Liver (tissue), 8 donors: ENCODE measurements at regions not wholly inside any gene's neighbourhood (a gene's known extent, or its start where the extent isn't known, plus 50 kb on each side); places are given as distances from the start of the nearest gene placed in this dataset.

ENCODE experiments used
- DNase-seq: peaks from one replicate; pipeline ENCODE4 v3.0.0-alpha.2; 2017; ENCODE audit warnings: low spot score
- H3K27ac ChIP-seq, 2 donors: one replicate each; pipeline ENCODE4 v1.7.0; 2013; ENCODE audit warnings: inconsistent platforms in 2 of 2, low read length in 2 of 2, control low read depth in 1 of 2, low read depth in 1 of 2, mild to moderate bottlenecking in 1 of 2
- H3K27me3 ChIP-seq, 4 donors: one replicate each; pipeline versions ENCODE4 v1.6.1 to v1.7.0; 2013; ENCODE audit warnings: low read length in 3 of 4, inconsistent platforms in 1 of 4, mild to moderate bottlenecking in 1 of 4, moderate library complexity in 1 of 4; ENCODE audit not compliant: control insufficient read depth in 4 of 4, insufficient read depth in 4 of 4
- H3K36me3 ChIP-seq, 4 donors: one replicate each; pipeline versions ENCODE4 v1.6.1 to v1.7.0; 2013; ENCODE audit warnings: low read length in 3 of 4, mild to moderate bottlenecking in 3 of 4, low read depth in 1 of 4, moderate library complexity in 1 of 4; ENCODE audit not compliant: control insufficient read depth in 4 of 4, insufficient read depth in 3 of 4
- H3K4me1 ChIP-seq, 4 donors: one replicate each; pipeline versions ENCODE4 v1.6.1 to v1.7.0; 2013; ENCODE audit warnings: low read length in 3 of 4, mild to moderate bottlenecking in 3 of 4, moderate library complexity in 1 of 4; ENCODE audit not compliant: control insufficient read depth in 4 of 4, insufficient read depth in 4 of 4
- H3K4me3 ChIP-seq, 3 donors: one replicate each; pipeline versions ENCODE4 v1.6.1 to v1.7.0; 2013; ENCODE audit warnings: low read length in 3 of 3, control low read depth in 1 of 3, low read depth in 1 of 3, mild to moderate bottlenecking in 1 of 3
- H3K9ac ChIP-seq, 2 donors: one replicate each; pipeline ENCODE4 v1.7.0; 2013; ENCODE audit warnings: low read length in 2 of 2, mild to moderate bottlenecking in 2 of 2, moderate library complexity in 2 of 2, control low read depth in 1 of 2, low read depth in 1 of 2
- H3K9me3 ChIP-seq, 4 donors: one replicate each; pipeline versions ENCODE4 v1.6.1 to v1.7.0; 2013; ENCODE audit warnings: low read length in 3 of 4; ENCODE audit not compliant: control insufficient read depth in 4 of 4
- EGR1 ChIP-seq, 2 donors: IDR thresholded peaks; 2 replicates each; pipeline ENCODE4 v1.6.1; 2016 to 2018; ENCODE audit warnings: antibody characterized with exemption in 2 of 2, low read depth in 2 of 2
- FOXA1 ChIP-seq: IDR thresholded peaks from 2 replicates; pipeline ENCODE4 v1.6.1; 2016; ENCODE audit warnings: antibody characterized with exemption
- HNF4A ChIP-seq, 2 donors: conservative IDR thresholded peaks; 2 replicates each; pipeline ENCODE4 v1.6.1; 2016; ENCODE audit warnings: antibody characterized with exemption in 2 of 2, mild to moderate bottlenecking in 2 of 2
- HNF4G ChIP-seq: IDR thresholded peaks from 2 replicates; pipeline ENCODE4 v1.6.1; 2016; ENCODE audit warnings: antibody characterized with exemption
- JUND ChIP-seq, 2 donors: IDR thresholded peaks; 2 replicates each; pipeline ENCODE4 v1.6.1; 2016; ENCODE audit warnings: antibody characterized with exemption in 2 of 2
- NR2F2 ChIP-seq: IDR thresholded peaks from 2 replicates; pipeline ENCODE4 v1.6.1; 2016; ENCODE audit warnings: antibody characterized with exemption
- RAD21 ChIP-seq, 2 donors: IDR thresholded peaks; 2 replicates each; pipeline ENCODE4 v1.6.1; 2016; ENCODE audit warnings: antibody characterized with exemption in 2 of 2, mild to moderate bottlenecking in 2 of 2
- RXRA ChIP-seq, 2 donors: IDR thresholded peaks; 2 replicates each; pipeline ENCODE4 v1.6.1; 2017 to 2018; ENCODE audit warnings: antibody characterized with exemption in 2 of 2, mild to moderate bottlenecking in 1 of 2
- SP1 ChIP-seq: IDR thresholded peaks from 2 replicates; pipeline ENCODE4 v1.6.1; 2018; ENCODE audit warnings: antibody characterized with exemption, mild to moderate bottlenecking
- TAF1 ChIP-seq: conservative IDR thresholded peaks from 2 replicates; pipeline ENCODE4 v1.6.1; 2016; ENCODE audit warnings: antibody characterized with exemption, mild to moderate bottlenecking
- YY1 ChIP-seq: IDR thresholded peaks from 2 replicates; pipeline ENCODE4 v1.6.1; 2016; ENCODE audit warnings: antibody characterized with exemption, mild to moderate bottlenecking
- WGBS: extraction: QIAGEN DNeasy Blood & Tissue Kit; methylation state at CpG from one replicate; pipeline ENCODE4 v1.1.7; 2013; 5-methylcytosine and 5-hydroxymethylcytosine counted together
- TF ChIP-seq, protein P1 (sequence below): IDR thresholded peaks from 2 replicates; pipeline ENCODE4 v1.6.1; 2016; ENCODE audit warnings: antibody characterized with exemption
- TF ChIP-seq, protein P2 (sequence below): IDR thresholded peaks from 2 replicates; pipeline ENCODE4 v1.6.1; 2016; ENCODE audit warnings: antibody characterized with exemption, mild to moderate bottlenecking
- TF ChIP-seq, protein P3 (sequence below): fragments of 150-350 bp; IDR thresholded peaks from 2 replicates; pipeline ENCODE4 v1.5.1; 2017; ENCODE audit warnings: improper control_type of control experiment, low read depth, low read length; ENCODE audit not compliant: missing input control
- TF ChIP-seq, protein P4 (sequence below): IDR thresholded peaks from 2 replicates; pipeline ENCODE4 v1.6.1; 2016; ENCODE audit warnings: antibody characterized with exemption
- TF ChIP-seq, protein P5 (sequence below): IDR thresholded peaks from 2 replicates; pipeline ENCODE4 v1.6.1; 2016; ENCODE audit warnings: antibody characterized with exemption
- donor health status: healthy.
- donor health status: healthy.
- donor health status: healthy.
- donor health status: healthy.
- donor health status: healthy.

DNA sequence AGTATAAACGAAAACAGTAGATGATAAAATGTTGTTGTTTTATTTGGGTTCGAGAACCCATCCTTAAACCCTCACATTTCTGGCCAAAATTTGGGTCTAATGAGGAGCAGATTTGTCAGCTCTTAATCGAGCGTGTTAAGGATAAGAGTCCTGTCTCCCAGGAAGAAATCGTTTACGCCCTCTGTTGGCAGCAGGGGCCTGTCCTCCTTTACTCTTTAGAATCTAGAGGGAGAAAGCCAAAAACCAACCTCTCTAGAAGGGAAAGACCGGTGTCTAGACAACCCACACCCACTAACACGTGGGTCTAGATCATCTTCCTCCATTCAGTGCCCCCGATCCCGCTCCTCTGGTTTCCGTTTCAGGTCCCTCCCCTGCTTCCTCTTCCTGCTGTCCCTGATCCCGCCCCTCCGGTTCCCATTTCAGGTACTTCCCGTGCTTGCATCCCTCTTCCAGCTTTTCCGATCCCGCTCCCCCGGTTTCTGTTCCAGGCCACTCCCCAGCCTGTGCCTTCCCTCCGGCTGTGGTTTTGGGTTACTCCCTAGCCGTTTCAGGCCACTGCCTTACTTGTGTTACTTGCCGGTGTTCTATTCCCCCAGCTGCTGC is 339.1 kb downstream of the PAPSS1 start:
- no peak for DNase-seq
- Histone ChIP-seq H3K9me3 (no peaks in the 10 kb centered on the region), H3K9ac (no peak overlapping the region), H3K27me3 (peaks cover 0 to 2% (median 0%) of the 10 kb centered on the region in 4 donors), H3K27ac (no peak overlapping the region), H3K4me3 (no peak overlapping the region), H3K36me3 (no peaks in the 10 kb centered on the region), H3K4me1 (no peaks in the 10 kb centered on the region)
- TF ChIP-seq, protein P1, sequence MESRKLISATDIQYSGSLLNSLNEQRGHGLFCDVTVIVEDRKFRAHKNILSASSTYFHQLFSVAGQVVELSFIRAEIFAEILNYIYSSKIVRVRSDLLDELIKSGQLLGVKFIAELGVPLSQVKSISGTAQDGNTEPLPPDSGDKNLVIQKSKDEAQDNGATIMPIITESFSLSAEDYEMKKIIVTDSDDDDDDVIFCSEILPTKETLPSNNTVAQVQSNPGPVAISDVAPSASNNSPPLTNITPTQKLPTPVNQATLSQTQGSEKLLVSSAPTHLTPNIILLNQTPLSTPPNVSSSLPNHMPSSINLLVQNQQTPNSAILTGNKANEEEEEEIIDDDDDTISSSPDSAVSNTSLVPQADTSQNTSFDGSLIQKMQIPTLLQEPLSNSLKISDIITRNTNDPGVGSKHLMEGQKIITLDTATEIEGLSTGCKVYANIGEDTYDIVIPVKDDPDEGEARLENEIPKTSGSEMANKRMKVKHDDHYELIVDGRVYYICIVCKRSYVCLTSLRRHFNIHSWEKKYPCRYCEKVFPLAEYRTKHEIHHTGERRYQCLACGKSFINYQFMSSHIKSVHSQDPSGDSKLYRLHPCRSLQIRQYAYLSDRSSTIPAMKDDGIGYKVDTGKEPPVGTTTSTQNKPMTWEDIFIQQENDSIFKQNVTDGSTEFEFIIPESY = no peak
- TF ChIP-seq RAD21 (IDR thresholded peaks at IDR 0.05) (no peak), NR2F2 (no peak), HNF4G (no peak)
- TF ChIP-seq, protein P2, sequence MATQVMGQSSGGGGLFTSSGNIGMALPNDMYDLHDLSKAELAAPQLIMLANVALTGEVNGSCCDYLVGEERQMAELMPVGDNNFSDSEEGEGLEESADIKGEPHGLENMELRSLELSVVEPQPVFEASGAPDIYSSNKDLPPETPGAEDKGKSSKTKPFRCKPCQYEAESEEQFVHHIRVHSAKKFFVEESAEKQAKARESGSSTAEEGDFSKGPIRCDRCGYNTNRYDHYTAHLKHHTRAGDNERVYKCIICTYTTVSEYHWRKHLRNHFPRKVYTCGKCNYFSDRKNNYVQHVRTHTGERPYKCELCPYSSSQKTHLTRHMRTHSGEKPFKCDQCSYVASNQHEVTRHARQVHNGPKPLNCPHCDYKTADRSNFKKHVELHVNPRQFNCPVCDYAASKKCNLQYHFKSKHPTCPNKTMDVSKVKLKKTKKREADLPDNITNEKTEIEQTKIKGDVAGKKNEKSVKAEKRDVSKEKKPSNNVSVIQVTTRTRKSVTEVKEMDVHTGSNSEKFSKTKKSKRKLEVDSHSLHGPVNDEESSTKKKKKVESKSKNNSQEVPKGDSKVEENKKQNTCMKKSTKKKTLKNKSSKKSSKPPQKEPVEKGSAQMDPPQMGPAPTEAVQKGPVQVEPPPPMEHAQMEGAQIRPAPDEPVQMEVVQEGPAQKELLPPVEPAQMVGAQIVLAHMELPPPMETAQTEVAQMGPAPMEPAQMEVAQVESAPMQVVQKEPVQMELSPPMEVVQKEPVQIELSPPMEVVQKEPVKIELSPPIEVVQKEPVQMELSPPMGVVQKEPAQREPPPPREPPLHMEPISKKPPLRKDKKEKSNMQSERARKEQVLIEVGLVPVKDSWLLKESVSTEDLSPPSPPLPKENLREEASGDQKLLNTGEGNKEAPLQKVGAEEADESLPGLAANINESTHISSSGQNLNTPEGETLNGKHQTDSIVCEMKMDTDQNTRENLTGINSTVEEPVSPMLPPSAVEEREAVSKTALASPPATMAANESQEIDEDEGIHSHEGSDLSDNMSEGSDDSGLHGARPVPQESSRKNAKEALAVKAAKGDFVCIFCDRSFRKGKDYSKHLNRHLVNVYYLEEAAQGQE = no peak
- WGBS = 87% methylated on average over 20 of the region's 20 CpGs

DNA sequence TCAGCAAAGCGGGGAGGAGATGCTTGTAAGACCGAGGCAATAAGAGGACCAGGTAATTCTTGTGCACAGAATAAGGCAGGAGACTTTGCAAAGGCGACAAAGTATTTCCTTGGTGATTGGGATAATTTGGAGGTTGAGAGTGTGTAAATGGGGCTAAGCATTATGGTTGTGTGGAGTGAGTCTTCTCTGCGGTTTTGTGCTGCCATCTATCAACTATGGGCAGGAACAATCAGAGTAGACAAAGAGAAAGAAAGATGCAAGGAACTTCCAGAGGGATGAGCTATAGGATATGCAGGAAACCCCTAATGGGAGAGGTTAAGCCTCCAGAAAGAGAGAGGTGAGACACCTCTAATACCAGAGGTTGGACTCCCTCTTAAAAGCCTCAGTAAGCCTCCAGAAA is 339.8 kb downstream of the PAPSS1 start:
- DNase-seq = no peak
- TF ChIP-seq FOXA1 (no peak), HNF4A (conservative IDR thresholded peaks at IDR 0.05) (no peak), SP1 (no peak), YY1 (no peak), TAF1 (no peak), EGR1 (IDR thresholded peaks at IDR 0.05; ENCODE audit: low read depth in 2 of 2) (no peak), RXRA (IDR thresholded peaks at IDR 0.05) (no peak), HNF4G (no peak), JUND (IDR thresholded peaks at IDR 0.05) (no peak), NR2F2 (no peak), RAD21 (IDR thresholded peaks at IDR 0.05) (no peak)
- TF ChIP-seq, protein P3, sequence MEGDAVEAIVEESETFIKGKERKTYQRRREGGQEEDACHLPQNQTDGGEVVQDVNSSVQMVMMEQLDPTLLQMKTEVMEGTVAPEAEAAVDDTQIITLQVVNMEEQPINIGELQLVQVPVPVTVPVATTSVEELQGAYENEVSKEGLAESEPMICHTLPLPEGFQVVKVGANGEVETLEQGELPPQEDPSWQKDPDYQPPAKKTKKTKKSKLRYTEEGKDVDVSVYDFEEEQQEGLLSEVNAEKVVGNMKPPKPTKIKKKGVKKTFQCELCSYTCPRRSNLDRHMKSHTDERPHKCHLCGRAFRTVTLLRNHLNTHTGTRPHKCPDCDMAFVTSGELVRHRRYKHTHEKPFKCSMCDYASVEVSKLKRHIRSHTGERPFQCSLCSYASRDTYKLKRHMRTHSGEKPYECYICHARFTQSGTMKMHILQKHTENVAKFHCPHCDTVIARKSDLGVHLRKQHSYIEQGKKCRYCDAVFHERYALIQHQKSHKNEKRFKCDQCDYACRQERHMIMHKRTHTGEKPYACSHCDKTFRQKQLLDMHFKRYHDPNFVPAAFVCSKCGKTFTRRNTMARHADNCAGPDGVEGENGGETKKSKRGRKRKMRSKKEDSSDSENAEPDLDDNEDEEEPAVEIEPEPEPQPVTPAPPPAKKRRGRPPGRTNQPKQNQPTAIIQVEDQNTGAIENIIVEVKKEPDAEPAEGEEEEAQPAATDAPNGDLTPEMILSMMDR = no peak
- TF ChIP-seq, protein P4, sequence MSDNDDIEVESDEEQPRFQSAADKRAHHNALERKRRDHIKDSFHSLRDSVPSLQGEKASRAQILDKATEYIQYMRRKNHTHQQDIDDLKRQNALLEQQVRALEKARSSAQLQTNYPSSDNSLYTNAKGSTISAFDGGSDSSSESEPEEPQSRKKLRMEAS = no peak
- TF ChIP-seq, protein P1 = no peak
- TF ChIP-seq, protein P2 = no peak
- TF ChIP-seq, protein P5, sequence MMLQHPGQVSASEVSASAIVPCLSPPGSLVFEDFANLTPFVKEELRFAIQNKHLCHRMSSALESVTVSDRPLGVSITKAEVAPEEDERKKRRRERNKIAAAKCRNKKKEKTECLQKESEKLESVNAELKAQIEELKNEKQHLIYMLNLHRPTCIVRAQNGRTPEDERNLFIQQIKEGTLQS = no peak
- 86% methylated on average over 4 of the region's 4 CpGs for WGBS

More for the DNA sequence above, 339.8 kb downstream of the PAPSS1 start:
- peaks cover 0 to 2% (median 0%) of the 10 kb centered on the region in 4 donors for H3K27me3 ChIP-seq
- H3K36me3 ChIP-seq = no peaks in the 10 kb centered on the region
- H3K27ac ChIP-seq = no peak overlapping the region
- no peak overlapping the region for H3K9ac ChIP-seq
- no peaks in the 10 kb centered on the region for H3K9me3 ChIP-seq
- H3K4me3 ChIP-seq = no peak overlapping the region
- H3K4me1 ChIP-seq = no peaks in the 10 kb centered on the region
